ENCODE measurements at regions not wholly inside any gene's neighbourhood (a gene's known extent, or its start where the extent isn't known, plus 50 kb on each side); places are given as distances from the start of the nearest gene placed in this dataset.

DNA sequence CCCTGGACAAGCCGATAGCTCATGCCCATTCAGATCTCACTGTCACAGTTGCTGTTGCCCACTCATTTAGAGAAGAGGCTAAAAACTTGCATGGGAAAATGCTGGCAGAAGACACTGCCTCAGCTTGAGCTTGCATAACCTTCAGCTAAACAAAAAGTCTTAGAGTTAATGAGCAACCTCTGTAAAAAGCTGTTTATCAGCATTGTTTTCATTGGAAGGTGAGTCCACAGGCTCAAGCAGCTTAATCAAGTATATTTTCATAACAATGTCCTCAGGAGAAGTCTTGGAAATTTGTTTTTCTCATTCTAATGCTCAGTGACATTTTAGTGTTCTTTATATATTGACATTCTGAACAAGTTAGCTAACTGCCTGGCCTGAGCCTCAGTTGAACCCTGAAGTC is 872.9 kb downstream of the TMTC2 start:
- Histone ChIP-seq H3K14ac (replicated peaks; ENCODE audit: low read depth, low read length) (no peak overlapping the region), H3K36me3 (ENCODE audit: control insufficient read depth, insufficient read depth, low read length) (no peaks in the 10 kb centered on the region), H3K56ac (ENCODE audit: extremely low read depth, insufficient read depth, low read length) (no peak overlapping the region), H3K4ac (ENCODE audit: low read depth, low read length) (no peak overlapping the region), H3K9me3 (ENCODE audit: control insufficient read depth, insufficient read depth, low read length) (peaks cover 2% of the 10 kb centered on the region), H2AK5ac (ENCODE audit: low read depth, low read length) (no peak overlapping the region), H3K4me3 (ENCODE audit: insufficient read depth, low read depth, low read length) (no peak overlapping the region), H3K4me1 (ENCODE audit: control insufficient read depth, insufficient read depth, low read length) (no peaks in the 10 kb centered on the region), H2BK15ac (ENCODE audit: low read depth, low read length) (no peak overlapping the region), H2BK5ac (ENCODE audit: low read depth, low read length, poor library complexity, severe bottlenecking) (no peak overlapping the region), H3K9ac (ENCODE audit: low read depth, low read length) (no peak overlapping the region), H4K5ac (ENCODE audit: low read depth, low read length) (no peak overlapping the region), H2BK20ac (ENCODE audit: low read depth, low read length) (no peak overlapping the region), H2AFZ (replicated peaks; ENCODE audit: low read length, poor library complexity) (no peak overlapping the region), H3K18ac (ENCODE audit: low read depth, low read length) (no peak overlapping the region), H2BK120ac (ENCODE audit: low read depth, low read length) (no peak overlapping the region), H4K8ac (ENCODE audit: low read depth in 2 of 2, low read length in 2 of 2) (no peak overlapping the region), H3K27ac (ENCODE audit: insufficient read depth, low read length) (no peak overlapping the region), H4K20me1 (ENCODE audit: insufficient read depth, low read length) (no peaks in the 10 kb centered on the region), H4K91ac (ENCODE audit: insufficient read depth, low read depth, low read length) (no peak overlapping the region), H3K27me3 (ENCODE audit: control insufficient read depth, insufficient read depth, low read length) (no peaks in the 10 kb centered on the region), H3K4me2 (ENCODE audit: low read depth, low read length) (no peak overlapping the region), H3K23ac (ENCODE audit: low read depth, low read length) (no peak overlapping the region), H3K79me1 (ENCODE audit: low read depth in 1 of 2, low read length in 2 of 2) (no peaks in the 10 kb centered on the region), H3K9me1 (ENCODE audit: insufficient read depth, low read length) (no peaks in the 10 kb centered on the region), H2AK9ac (replicated peaks; ENCODE audit: low read depth, low read length, poor library complexity) (no peak overlapping the region)
- intact Hi-C loops (cut with micrococcal nuclease) (no loop called here), in situ Hi-C loops (cut with MboI; ENCODE audit: low sequenced_read_pairs) (no loop called here), dilution Hi-C loops (cut with HindIII; ENCODE audit: low sequenced_read_pairs, unreplicated experiment) (no loop called here)
- WGBS, 2 experiments (ENCODE audit: extremely low coverage in 2 of 2, insufficient read length in 1 of 2), result no CpG with 5 or more reads among the region's 1 CpG
- no peak for ATAC-seq (ENCODE audit: low read depth)
- no TSS peak for BruUV-seq (replicated peaks)
- no peak for TF ChIP-seq ELK1 (IDR thresholded peaks at IDR 0.05; ENCODE audit: borderline replicate concordance, low read depth, low read length)
- TF ChIP-seq RFX5 (IDR thresholded peaks at IDR 0.05; ENCODE audit: low read depth, low read length), result no peak
- no peak for TF ChIP-seq SMC3 (IDR thresholded peaks at IDR 0.05; ENCODE audit: low read depth, low read length)
- no peak for TF ChIP-seq NFE2L2 (IDR thresholded peaks at IDR 0.05; ENCODE audit: low read depth, low read length)
- no peak for TF ChIP-seq MAFK (IDR thresholded peaks at IDR 0.05; ENCODE audit: low read depth, low read length)
- TF ChIP-seq USF2 (IDR thresholded peaks at IDR 0.05; ENCODE audit: low read depth, low read length), result no peak
- TF ChIP-seq POLR2A (IDR thresholded peaks at IDR 0.05; ENCODE audit: low read depth, low read length), result no peak
- TF ChIP-seq RAD21 (IDR thresholded peaks at IDR 0.05; ENCODE audit: low read length), result no peak
- TF ChIP-seq RCOR1 (IDR thresholded peaks at IDR 0.05; ENCODE audit: insufficient replicate concordance, low read length), result no peak
- no peak for TF ChIP-seq CEBPB (IDR thresholded peaks at IDR 0.05; ENCODE audit: low read depth, low read length)
- TF ChIP-seq BHLHE40 (IDR thresholded peaks at IDR 0.05; ENCODE audit: low read depth, low read length), result no peak
- no peak for TF ChIP-seq CHD1 (IDR thresholded peaks at IDR 0.05; ENCODE audit: low read depth, low read length)
- TF ChIP-seq MAZ (IDR thresholded peaks at IDR 0.05; ENCODE audit: borderline replicate concordance, low read depth, low read length), result no peak
- TF ChIP-seq MXI1 (IDR thresholded peaks at IDR 0.05; ENCODE audit: borderline replicate concordance, low read depth, low read length), result no peak
- no peak for TF ChIP-seq CTCF (conservative IDR thresholded peaks at IDR 0.05; ENCODE audit: low read depth, low read length)
- TF ChIP-seq FOS (IDR thresholded peaks at IDR 0.05; ENCODE audit: low read depth, low read length), result no peak
- no peak for DNase-seq
- CTCF ChIA-PET, result no interaction called here
- POLR2A ChIA-PET (ENCODE audit: unreplicated experiment), result no interaction called here

Measured in IMR-90 (cell line).